Panc1 (cell line): ENCODE measurements at regions not wholly inside any gene's neighbourhood (a gene's known extent, or its start where the extent isn't known, plus 50 kb on each side); places are given as distances from the start of the nearest gene placed in this dataset.

ENCODE experiments used
- ATAC-seq: fragments of 200-7000 bp; cut with Tn5 transposase; 2 replicates; pipeline ENCODE4 v1.9.1; 2020; ENCODE audit warnings: mild to moderate bottlenecking, moderate library complexity
- BruUV-seq: library from RNA; stranded (reverse); fragments of 400-500 nt; replicated peaks from 2 replicates; lab custom pipeline; 2021; lab: Mats Ljungman, UMichigan
- CTCF ChIA-PET: fragments of 300-600 bp; sonication (Branson Sonifier 250); formaldehyde crosslinking; loops from one replicate; lab custom pipeline; 2022; ENCODE audit warnings: antibody characterized with exemption; lab: Charles Lee
- POLR2A ChIA-PET: fragments of 300-600 bp; sonication (Branson Sonifier 250); formaldehyde crosslinking; loops from one replicate; lab custom pipeline; 2022; ENCODE audit warnings: antibody characterized with exemption; lab: Charles Lee
- DNase-seq: peaks from one replicate; pipeline ENCODE4 v3.0.0-alpha.2; 2010; ENCODE audit warnings: low read depth, low spot score
- H3K27ac ChIP-seq: 2 replicates; pipeline ENCODE4 v1.5.1; 2011; ENCODE audit warnings: mild to moderate bottlenecking, low read length, inconsistent platforms
- H3K27me3 ChIP-seq: fragments of 200-500 bp; sonication (Bioruptor generic); 2 replicates; pipeline ENCODE4 v1.6.0; 2014; ENCODE audit warnings: low read length, inconsistent platforms; ENCODE audit not compliant: control insufficient read depth, insufficient read depth
- H3K36me3 ChIP-seq: fragments of 200-500 bp; sonication (Bioruptor generic); 2 replicates; pipeline ENCODE4 v1.5.1; 2014; ENCODE audit warnings: inconsistent platforms, mild to moderate bottlenecking, low read length, moderate library complexity; ENCODE audit not compliant: control insufficient read depth, insufficient read depth
- H3K4me1 ChIP-seq: 2 replicates; pipeline ENCODE4 v1.5.1; 2011; ENCODE audit warnings: inconsistent platforms, mild to moderate bottlenecking, low read length, moderate library complexity; ENCODE audit not compliant: control insufficient read depth, insufficient read depth
- H3K4me3 ChIP-seq, 2 experiments: 2 replicates each; pipeline ENCODE4 v1.5.1; 2011 to 2012; ENCODE audit warnings: low read depth in 2 of 2, low read length in 2 of 2, mild to moderate bottlenecking in 2 of 2, inconsistent platforms in 1 of 2, moderate library complexity in 1 of 2
- H3K9me3 ChIP-seq: fragments of 200-500 bp; sonication (Bioruptor generic); 2 replicates; pipeline ENCODE4 v1.5.1; 2014; ENCODE audit warnings: low read depth, mild to moderate bottlenecking, inconsistent platforms, low read length, moderate library complexity; ENCODE audit not compliant: control insufficient read depth, insufficient read depth
- CTCF ChIP-seq: fragments of 450-650 bp; IDR thresholded peaks from 2 replicates; pipeline ENCODE4 v1.5.1; 2017; ENCODE audit warnings: mild to moderate bottlenecking
- POLR2AphosphoS5 ChIP-seq: IDR thresholded peaks from 2 replicates; pipeline ENCODE4 v1.6.1; 2012; ENCODE audit warnings: mild to moderate bottlenecking, low read depth, low read length, moderate library complexity
- REST ChIP-seq, 2 experiments: IDR thresholded peaks; 2 replicates each; pipeline ENCODE4 v1.6.1; 2011 to 2012; ENCODE audit warnings: low read depth in 2 of 2, control low read depth in 1 of 2, low read length in 1 of 2, mild to moderate bottlenecking in 1 of 2, moderate library complexity in 1 of 2; ENCODE audit not compliant: insufficient read depth in 1 of 2
- SIN3A ChIP-seq: IDR thresholded peaks from 2 replicates; pipeline ENCODE4 v1.6.1; 2012; ENCODE audit warnings: low read depth, mild to moderate bottlenecking, low read length, moderate library complexity, borderline replicate concordance; ENCODE audit not compliant: insufficient read depth
- TCF7L2 ChIP-seq: IDR thresholded peaks from 2 replicates; pipeline ENCODE4 v1.6.1; 2011; ENCODE audit warnings: mild to moderate bottlenecking, low read depth, low read length, inconsistent platforms
- in situ Hi-C: cut with HindIII; loops from 2 replicates; pipeline ENCODE4 v1.10.0; 2016; ENCODE audit warnings: low sequenced_read_pairs, low pct_unique_long_range_greater_than_20kb
- intact Hi-C: fragments of 100-400 bp; cut with micrococcal nuclease; formaldehyde crosslinking; loops from one replicate; pipeline ENCODE4 v1.10.0; 2022; ENCODE audit not compliant: unreplicated experiment

- Histone ChIP-seq H3K4me3 (no peak overlapping the region), H3K4me1 (no peaks in the 10 kb centered on the region), H3K9me3 (no peaks in the 10 kb centered on the region), H3K36me3 (no peaks in the 10 kb centered on the region), H3K27me3 (no peaks in the 10 kb centered on the region), H3K27ac (no peak overlapping the region)
- BruUV-seq = no TSS peak
- TF ChIP-seq POLR2AphosphoS5 (no peak), TCF7L2 (no peak), SIN3A (no peak), CTCF (no peak), REST (IDR thresholded peaks at IDR 0.05; ENCODE audit: insufficient read depth in 1 of 2, low read depth in 2 of 2, low read length in 1 of 2) (no peak)
- POLR2A ChIA-PET = no interaction called here
- in situ Hi-C loops (no loop called here), intact Hi-C loops (no loop called here)
- DNase-seq (no peak), ATAC-seq (no peak)
- CTCF ChIA-PET = no interaction called here
These were observed 298.6 kb upstream of the PPARGC1A start for GRCh38 chr4:24188459-24188858.

GRCh38 chr4:24186466-24186865 is 296.6 kb upstream of the PPARGC1A start:
- H3K4me1 ChIP-seq = no peaks in the 10 kb centered on the region
- no peak for ATAC-seq
- intact Hi-C loops (no loop called here), in situ Hi-C loops (no loop called here)
- no TSS peak for BruUV-seq
- TF ChIP-seq POLR2AphosphoS5 (no peak), CTCF (no peak), SIN3A (no peak), REST (IDR thresholded peaks at IDR 0.05; ENCODE audit: insufficient read depth in 1 of 2, low read depth in 2 of 2, low read length in 1 of 2) (no peak), TCF7L2 (no peak)
- no peaks in the 10 kb centered on the region for H3K27me3 ChIP-seq
- ChIA-PET CTCF (no interaction called here), POLR2A (no interaction called here)
- no peak for DNase-seq
- no peaks in the 10 kb centered on the region for H3K9me3 ChIP-seq
- no peaks in the 10 kb centered on the region for H3K36me3 ChIP-seq
- no peak overlapping the region for H3K4me3 ChIP-seq
- no peak overlapping the region for H3K27ac ChIP-seq
